Stimulated activated memory B cell treated with anti-CD40 and anti-IgM and Interleukin-4, amounts not matched to agents 10 μg/mL and 1 μg/mL and 100 μg/mL, for 72 hours (primary cell): ENCODE measurements at regions not wholly inside any gene's neighbourhood (a gene's known extent, or its start where the extent isn't known, plus 50 kb on each side); places are given as distances from the start of the nearest gene placed in this dataset.
"Not testable (repeated sequence)": the region's sequence is repeated elsewhere in the genome, so short reads cannot be mapped to it uniquely, and the experiment has no call there.

Experiments
- ATAC-seq: fragments of 150-1000 bp; cut with Tn5 transposase; 2 replicates; pipeline ENCODE4 v1.10.0; 2021
- H3K27ac Mint-ChIP-seq: one replicate; pipeline ENCODE4 v1.8.0; 2022; ENCODE audit warnings: mild to moderate bottlenecking, mixed read lengths
- H3K27me3 Mint-ChIP-seq: one replicate; pipeline ENCODE4 v1.8.0; 2022; ENCODE audit warnings: mixed read lengths
- H3K36me3 Mint-ChIP-seq: one replicate; pipeline ENCODE4 v1.8.0; 2022; ENCODE audit warnings: mixed read lengths
- H3K4me1 Mint-ChIP-seq: one replicate; pipeline ENCODE4 v1.8.0; 2022; ENCODE audit warnings: mixed read lengths
- H3K4me3 Mint-ChIP-seq: one replicate; pipeline ENCODE4 v1.8.0; 2022; ENCODE audit warnings: mild to moderate bottlenecking, moderate library complexity, mixed read lengths
- H3K9me3 Mint-ChIP-seq: one replicate; pipeline ENCODE4 v1.8.0; 2022; ENCODE audit warnings: mixed read lengths

DNA sequence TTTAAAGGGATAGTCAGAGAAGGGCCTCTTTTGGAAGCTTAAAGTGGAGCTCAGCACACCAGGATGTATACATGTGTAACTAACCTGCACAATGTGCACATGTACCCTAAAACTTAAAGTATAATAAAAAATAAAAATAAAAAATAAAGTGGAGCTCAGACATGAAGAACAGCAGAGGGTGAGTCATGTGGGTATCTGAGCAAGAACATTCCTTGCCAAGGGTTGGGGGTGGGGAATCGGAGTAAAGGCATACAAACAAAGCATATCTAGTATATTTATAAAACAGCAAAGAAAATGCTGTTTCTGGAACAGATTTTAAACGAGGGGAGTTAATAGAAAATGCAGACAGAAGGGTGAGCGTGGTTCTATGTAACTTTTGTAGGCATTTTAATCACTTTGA lies 562.6 kb upstream of the ANO3 start:
- Mint-ChIP-seq H3K27ac (no peak overlapping the region), H3K4me3 (no peak overlapping the region), H3K4me1 (no peaks in the 10 kb centered on the region), H3K36me3 (no peaks in the 10 kb centered on the region), H3K27me3 (no peaks in the 10 kb centered on the region), H3K9me3 (peaks cover 3% of the 10 kb centered on the region)
- ATAC-seq: no peak

DNA sequence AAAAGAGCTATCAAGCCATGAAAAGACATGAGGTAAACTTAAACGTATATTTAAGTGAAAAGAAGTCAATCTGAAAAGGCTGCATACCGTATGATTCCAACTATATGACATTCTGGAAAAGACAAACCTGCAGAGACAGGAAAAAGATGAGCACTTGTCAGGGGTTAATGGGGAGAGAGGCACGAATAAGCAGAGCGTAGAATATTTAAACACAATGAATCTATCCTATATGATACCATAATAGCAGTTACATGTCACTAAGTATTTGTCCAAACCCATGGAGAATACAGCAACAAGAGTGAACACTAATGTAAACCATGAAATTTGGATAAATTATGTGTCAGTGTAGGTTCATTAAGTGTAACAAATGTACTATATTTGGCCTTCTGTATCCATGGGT lies 560.3 kb upstream of the ANO3 start:
- no peak overlapping the region for H3K4me3 Mint-ChIP-seq
- ATAC-seq: no peak
- no peaks in the 10 kb centered on the region for H3K27me3 Mint-ChIP-seq
- H3K9me3 Mint-ChIP-seq: peaks cover 3% of the 10 kb centered on the region
- H3K27ac Mint-ChIP-seq: no peak overlapping the region
- H3K36me3 Mint-ChIP-seq: no peaks in the 10 kb centered on the region
- no peaks in the 10 kb centered on the region for H3K4me1 Mint-ChIP-seq

DNA sequence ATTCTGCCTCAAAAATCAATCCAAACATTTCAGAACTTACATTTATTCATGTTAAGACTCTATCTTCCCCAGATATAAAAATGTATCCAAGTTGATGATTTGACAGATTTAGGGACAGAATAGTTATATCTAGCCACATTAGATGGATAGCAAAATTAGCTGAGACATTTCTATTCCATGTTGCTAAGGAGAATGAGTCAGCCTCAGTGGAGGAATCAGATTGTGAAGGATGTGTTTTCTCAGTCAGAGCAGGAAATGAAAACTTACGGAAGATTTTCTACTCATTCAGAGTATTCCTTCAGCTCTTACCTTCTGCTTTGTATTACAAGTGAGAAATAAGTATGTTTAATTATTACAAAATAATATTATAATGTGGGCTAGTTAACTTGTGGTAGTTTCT lies 556.3 kb upstream of the ANO3 start:
- no peak for ATAC-seq
- peaks cover 3% of the 10 kb centered on the region for H3K9me3 Mint-ChIP-seq
- no peaks in the 10 kb centered on the region for H3K4me1 Mint-ChIP-seq
- no peaks in the 10 kb centered on the region for H3K36me3 Mint-ChIP-seq
- no peak overlapping the region for H3K4me3 Mint-ChIP-seq
- no peak overlapping the region for H3K27ac Mint-ChIP-seq
- no peaks in the 10 kb centered on the region for H3K27me3 Mint-ChIP-seq

DNA sequence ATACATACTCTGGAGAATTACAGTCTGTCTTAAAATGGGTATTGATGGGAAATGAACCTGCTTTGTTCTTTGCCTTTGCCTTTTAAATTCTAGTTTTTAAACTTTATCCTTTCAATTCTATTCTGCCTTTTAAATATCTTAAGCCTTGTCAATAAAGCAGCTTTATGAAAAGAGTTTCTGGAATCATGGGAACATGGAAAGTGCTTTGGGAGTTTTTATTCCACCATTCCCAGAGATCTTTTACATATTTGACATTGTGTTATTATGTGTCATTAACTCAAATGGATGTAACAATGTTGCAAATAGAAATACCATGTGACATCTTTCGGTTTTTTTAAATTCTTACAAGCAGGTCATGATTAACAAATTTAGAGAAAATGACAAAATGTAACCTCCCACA lies 555.7 kb upstream of the ANO3 start:
- H3K9me3 Mint-ChIP-seq: no peaks in the 10 kb centered on the region
- no peaks in the 10 kb centered on the region for H3K27me3 Mint-ChIP-seq
- no peak overlapping the region for H3K27ac Mint-ChIP-seq
- H3K4me1 Mint-ChIP-seq: no peaks in the 10 kb centered on the region
- H3K36me3 Mint-ChIP-seq: no peaks in the 10 kb centered on the region
- ATAC-seq: no peak
- no peak overlapping the region for H3K4me3 Mint-ChIP-seq

DNA sequence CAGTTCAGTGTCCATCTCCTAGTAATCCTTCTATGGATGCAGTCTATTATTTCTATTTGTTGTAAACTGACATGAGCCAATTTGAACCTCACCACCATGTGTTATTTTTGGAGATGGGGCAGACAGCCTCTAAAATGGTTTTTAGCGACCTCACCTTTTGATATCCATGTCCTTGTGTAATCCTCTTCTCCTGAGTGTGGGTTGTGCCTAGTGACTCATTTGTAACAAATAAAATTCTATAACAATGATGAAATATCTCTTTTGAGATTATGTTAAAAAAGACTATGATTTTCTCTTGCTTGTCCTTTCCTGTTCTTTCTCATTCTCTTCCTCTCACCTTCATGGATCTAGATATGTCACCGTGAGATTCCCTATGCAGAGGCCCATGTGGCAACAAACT lies 554.6 kb upstream of the ANO3 start:
- Mint-ChIP-seq H3K36me3 (no peaks in the 10 kb centered on the region), H3K27ac (no peak overlapping the region), H3K4me3 (no peak overlapping the region), H3K9me3 (no peaks in the 10 kb centered on the region), H3K4me1 (no peaks in the 10 kb centered on the region), H3K27me3 (no peaks in the 10 kb centered on the region)
- no peak for ATAC-seq

DNA sequence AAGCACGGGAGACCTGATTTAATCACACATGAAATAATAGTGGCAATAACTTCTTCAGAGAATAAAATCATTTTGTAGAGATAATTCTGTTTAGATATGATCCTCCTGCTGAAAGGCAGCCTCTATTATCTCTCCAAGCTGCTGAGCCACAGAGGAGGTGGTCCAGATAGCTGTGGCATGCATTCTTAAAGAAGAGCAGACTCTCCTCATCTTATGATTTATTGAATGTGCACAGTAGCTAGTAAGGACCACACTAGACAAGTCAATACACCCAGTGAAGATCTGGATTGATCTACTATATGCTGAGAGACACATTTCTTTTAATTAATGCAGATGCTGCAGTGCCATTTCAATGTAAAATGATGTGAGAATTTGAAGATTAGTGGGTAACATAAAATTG lies 552.9 kb upstream of the ANO3 start:
- Mint-ChIP-seq H3K9me3 (no peaks in the 10 kb centered on the region), H3K4me1 (no peaks in the 10 kb centered on the region), H3K27ac (no peak overlapping the region), H3K36me3 (no peaks in the 10 kb centered on the region), H3K27me3 (no peaks in the 10 kb centered on the region), H3K4me3 (no peak overlapping the region)
- ATAC-seq: no peak

DNA sequence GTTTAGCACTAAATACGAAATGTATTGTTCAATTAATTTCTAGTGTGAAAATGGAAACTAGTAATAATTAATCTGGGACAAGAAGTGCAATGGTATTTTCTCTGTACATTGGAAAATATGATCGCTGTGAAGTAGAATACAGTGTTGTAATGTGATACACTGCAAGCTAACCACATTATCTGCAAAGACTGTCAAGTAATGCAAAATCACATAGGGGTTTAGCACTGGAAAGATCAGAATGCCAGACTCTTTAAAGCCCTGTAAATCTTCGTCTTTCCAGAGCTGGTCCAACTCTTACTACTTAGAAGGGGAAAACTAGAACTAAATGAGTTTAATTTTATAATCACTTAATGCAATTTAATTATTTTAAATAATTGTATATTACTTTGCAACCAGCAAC lies 544.5 kb upstream of the ANO3 start:
- Mint-ChIP-seq H3K36me3 (no peaks in the 10 kb centered on the region), H3K4me3 (no peak overlapping the region), H3K9me3 (peaks cover 2% of the 10 kb centered on the region), H3K4me1 (no peaks in the 10 kb centered on the region), H3K27me3 (no peaks in the 10 kb centered on the region), H3K27ac (no peak overlapping the region)
- no peak for ATAC-seq

DNA sequence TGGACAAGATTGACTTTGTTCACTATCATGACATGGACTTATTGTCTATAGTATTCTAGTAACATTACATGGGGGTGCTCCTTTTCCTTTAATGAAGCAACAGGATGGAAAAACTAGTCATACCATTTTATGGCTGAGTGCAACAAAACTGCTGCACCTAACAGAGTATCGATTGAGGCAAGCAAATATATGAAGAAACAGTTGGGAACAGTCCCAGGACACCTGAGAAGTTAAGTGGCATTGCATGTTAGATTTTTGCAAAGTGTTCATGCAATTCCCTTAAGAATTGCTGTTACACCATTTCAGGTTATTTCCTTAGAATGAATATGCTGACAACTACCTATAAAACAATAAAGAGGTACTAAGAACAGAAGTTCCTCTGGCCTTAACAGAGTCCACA lies 541.5 kb upstream of the ANO3 start:
- H3K4me1 Mint-ChIP-seq: no peaks in the 10 kb centered on the region
- no peak overlapping the region for H3K4me3 Mint-ChIP-seq
- ATAC-seq: no peak
- H3K36me3 Mint-ChIP-seq: no peaks in the 10 kb centered on the region
- no peak overlapping the region for H3K27ac Mint-ChIP-seq
- no peaks in the 10 kb centered on the region for H3K27me3 Mint-ChIP-seq
- H3K9me3 Mint-ChIP-seq: peaks cover 2% of the 10 kb centered on the region

DNA sequence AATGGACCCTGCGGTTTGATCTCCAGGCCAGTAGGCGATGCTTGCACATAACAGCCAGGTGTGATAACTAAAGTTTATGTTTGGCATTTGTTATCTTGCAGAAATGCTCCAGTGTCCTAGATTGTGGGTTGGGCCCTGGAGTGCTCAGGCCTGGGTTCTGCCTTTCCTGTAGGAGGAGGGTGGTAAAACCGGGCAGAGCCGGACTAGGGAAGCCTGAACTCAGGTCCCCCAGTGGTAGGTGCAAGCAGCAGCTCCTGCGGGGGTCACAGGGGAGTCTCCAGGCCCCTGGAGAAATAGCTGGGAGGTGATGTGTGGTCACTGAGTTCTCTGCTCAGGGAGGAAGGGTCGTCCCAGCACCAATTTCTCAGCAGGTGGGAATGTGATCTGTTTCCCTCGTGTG lies 538.3 kb upstream of the ANO3 start:
- Mint-ChIP-seq H3K9me3 (peaks cover 2% of the 10 kb centered on the region), H3K27ac (no peak overlapping the region), H3K4me3 (no peak overlapping the region), H3K4me1 (no peaks in the 10 kb centered on the region), H3K27me3 (no peaks in the 10 kb centered on the region), H3K36me3 (no peaks in the 10 kb centered on the region)
- ATAC-seq: peak; percentile 18

DNA sequence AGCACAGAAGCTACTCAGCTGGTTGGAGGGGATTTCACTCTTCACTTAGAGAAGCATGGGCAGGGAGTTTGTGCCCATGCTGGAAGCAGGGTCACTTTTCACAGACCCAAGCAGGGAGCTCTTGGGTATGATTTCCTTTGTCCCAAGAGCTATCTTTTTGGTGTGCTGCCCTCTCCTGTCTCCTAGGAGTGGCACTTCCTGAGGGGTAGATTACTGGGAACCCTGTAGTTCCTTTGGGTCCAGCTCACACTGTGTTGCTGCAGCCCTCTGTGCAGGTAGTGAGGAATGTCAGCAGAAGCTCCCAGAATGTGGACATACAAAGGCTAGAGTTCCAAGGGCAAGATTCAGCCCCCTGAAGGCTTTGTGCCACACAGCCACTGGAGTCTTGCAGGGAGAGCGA lies 537.1 kb upstream of the ANO3 start:
- Mint-ChIP-seq H3K27ac (no peak overlapping the region), H3K27me3 (no peaks in the 10 kb centered on the region), H3K4me3 (no peak overlapping the region), H3K36me3 (no peaks in the 10 kb centered on the region), H3K4me1 (no peaks in the 10 kb centered on the region), H3K9me3 (peaks cover 2% of the 10 kb centered on the region)
- peak; percentile 17 for ATAC-seq

DNA sequence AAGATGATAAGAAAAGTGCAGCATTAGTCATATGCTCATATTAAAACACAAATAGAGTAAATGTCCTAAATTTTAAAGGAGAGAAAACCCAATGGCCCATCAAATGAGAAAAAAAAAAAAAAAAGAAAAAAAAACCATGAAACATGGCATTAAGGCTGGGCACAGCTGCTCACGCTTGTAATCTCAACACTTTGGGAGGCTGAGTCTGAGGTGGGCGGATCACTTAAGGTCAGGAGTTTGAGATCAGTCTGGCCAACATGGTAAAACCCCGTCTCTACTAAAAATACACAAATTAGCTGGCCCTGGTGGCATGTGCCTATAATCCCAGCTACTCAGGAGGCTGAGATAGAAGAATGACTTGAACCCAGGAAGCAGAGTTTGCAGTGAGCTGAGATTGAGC lies 515.5 kb upstream of the ANO3 start:
- Mint-ChIP-seq H3K27me3 (no peaks in the 10 kb centered on the region), H3K4me3 (no peak overlapping the region), H3K4me1 (no peaks in the 10 kb centered on the region), H3K36me3 (no peaks in the 10 kb centered on the region), H3K9me3 (peaks cover 3% of the 10 kb centered on the region), H3K27ac (no peak overlapping the region)
- no peak for ATAC-seq

DNA sequence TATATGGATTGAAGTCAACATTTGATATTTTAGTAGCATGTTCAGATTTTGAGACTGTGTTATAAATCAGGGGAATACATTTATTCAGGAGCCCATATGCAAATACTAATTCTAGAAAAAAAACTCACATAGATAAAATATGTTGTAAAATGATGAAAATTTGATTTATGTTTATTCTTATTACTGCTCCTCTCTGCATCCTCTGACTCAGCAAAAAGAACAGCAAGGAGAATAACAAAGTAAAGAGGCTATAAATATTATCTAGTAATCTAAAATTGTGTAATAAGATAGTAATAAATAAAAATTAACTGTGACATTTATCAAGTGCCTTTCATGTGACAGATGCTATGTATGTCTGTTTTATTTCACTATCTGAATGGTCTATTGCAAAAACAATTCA lies 507.2 kb upstream of the ANO3 start:
- no peak for ATAC-seq
- H3K4me3 Mint-ChIP-seq: no peak overlapping the region
- H3K27me3 Mint-ChIP-seq: no peaks in the 10 kb centered on the region
- H3K27ac Mint-ChIP-seq: no peak overlapping the region
- H3K9me3 Mint-ChIP-seq: peaks cover 5% of the 10 kb centered on the region
- H3K4me1 Mint-ChIP-seq: no peaks in the 10 kb centered on the region
- H3K36me3 Mint-ChIP-seq: no peaks in the 10 kb centered on the region

DNA sequence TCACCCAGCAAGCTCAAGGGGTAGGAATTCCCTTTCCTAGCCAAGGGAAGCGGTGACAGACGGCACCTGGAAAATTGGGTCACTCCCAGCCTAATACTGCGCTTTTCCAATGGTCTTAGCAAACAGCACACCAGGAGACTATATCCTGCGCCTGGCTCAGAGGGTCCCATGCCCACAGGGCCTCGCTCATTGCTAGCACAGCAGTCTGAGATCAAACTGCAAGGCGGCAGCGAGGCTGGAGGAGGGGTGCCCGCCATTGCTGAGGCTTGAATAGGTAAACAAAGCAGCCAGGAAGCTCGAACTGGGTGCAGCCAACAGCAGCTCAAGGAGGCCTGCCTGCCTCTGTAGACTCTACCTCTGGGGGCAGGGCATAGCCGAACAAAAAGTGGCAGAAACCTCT lies 500.4 kb upstream of the ANO3 start:
- not testable (repeated sequence) for ATAC-seq, H3K4me1 Mint-ChIP-seq, H3K9me3 Mint-ChIP-seq, H3K27ac Mint-ChIP-seq, H3K36me3 Mint-ChIP-seq, H3K4me3 Mint-ChIP-seq, H3K27me3 Mint-ChIP-seq

DNA sequence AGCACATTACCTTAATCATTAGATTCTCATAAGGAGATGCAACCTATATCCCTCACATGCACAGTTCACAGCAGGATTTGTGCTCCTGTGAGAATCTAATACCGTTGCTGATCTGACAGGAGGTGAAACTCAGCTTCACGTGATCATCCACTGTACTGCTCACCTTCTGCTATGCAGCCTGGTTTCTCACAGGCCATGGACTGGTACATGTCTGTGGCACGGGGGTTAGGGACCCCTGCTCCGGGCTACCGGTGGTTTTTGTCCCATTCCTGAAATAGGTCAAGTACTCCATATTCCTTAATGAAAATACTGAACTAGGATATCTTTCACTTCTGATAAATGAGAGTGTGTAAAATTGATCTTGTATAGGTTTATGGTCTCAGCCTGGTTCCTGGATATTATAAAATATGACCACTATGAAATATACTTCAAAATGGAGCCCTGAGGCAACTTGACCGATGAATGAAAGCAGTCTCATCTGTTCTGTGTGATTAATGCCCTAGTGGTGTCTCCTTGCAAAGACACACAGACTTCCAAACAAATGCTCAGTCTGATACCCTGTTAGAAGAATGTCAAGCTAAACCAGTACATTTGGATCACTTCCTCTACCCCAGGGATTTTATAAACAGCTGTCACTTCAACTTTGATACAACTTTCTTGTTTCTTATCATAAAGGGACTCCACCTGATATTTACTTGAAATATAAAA lies 492.9 kb upstream of the ANO3 start:
- Mint-ChIP-seq H3K4me3 (no peak overlapping the region), H3K27ac (no peak overlapping the region), H3K36me3 (no peaks in the 10 kb centered on the region), H3K27me3 (no peaks in the 10 kb centered on the region), H3K4me1 (no peaks in the 10 kb centered on the region), H3K9me3 (no peaks in the 10 kb centered on the region)
- ATAC-seq: peak; percentile 31

DNA sequence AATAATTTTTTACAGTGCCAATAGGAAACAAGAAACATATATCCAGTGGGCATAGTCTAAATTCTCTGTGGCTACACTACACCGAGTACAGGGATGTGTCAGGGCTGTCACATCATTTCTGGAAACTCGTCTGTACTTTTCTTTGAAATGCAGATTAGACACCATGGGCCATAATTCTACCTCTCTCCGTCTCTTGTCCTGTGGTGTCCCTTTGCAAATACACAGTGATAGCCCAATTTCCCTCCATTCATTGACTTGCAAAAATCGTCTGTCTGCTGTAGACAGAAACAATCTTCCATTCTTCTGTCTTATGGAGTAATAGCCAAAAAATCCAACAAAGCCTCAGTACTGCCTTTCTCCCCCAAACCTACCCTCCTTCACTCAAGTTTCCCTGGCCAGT lies 487.1 kb upstream of the ANO3 start:
- Mint-ChIP-seq H3K4me3 (no peak overlapping the region), H3K27ac (no peak overlapping the region), H3K9me3 (peaks cover 6% of the 10 kb centered on the region), H3K27me3 (no peaks in the 10 kb centered on the region), H3K4me1 (no peaks in the 10 kb centered on the region), H3K36me3 (no peaks in the 10 kb centered on the region)
- no peak for ATAC-seq

DNA sequence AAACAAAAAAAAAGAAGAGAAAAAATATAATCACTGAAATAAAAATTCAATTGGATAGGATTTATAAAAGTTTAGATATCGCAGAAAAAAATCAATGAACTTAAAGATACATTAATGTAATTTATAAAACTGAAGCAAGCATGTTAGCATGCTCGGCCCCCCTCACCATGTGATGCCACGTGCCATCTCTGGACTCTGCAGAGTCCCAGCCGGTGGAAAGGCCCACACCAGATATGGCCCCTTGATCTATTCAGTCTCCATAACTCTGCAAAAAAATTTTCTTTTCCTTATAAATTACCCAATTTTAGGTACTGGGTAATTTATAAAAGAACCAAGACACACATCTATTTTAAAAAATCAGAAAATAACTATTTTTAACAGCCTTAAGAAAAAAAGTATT lies 476.0 kb upstream of the ANO3 start:
- Mint-ChIP-seq H3K36me3 (no peaks in the 10 kb centered on the region), H3K4me3 (no peak overlapping the region), H3K4me1 (no peaks in the 10 kb centered on the region), H3K27me3 (no peaks in the 10 kb centered on the region), H3K27ac (no peak overlapping the region), H3K9me3 (no peaks in the 10 kb centered on the region)
- ATAC-seq: peak; percentile 50

DNA sequence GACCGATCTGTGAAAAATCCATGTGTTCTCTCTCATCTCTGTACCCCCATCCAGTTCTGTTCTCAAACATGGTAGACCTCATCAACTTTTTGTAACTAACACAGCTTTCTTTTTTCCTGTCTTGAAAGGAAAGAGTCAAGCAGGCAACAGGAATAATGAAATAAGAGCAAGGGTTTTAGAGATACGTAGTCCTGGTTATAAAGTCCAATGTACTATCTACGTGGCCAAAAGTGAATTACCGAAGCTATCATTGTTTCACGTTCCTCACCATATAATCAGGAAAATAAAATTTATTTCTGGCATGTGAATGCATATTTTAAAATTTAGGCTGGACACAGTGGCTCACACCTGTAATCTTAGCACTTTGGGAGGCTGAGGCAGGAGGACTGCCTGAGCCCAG lies 472.2 kb upstream of the ANO3 start:
- H3K9me3 Mint-ChIP-seq: no peaks in the 10 kb centered on the region
- no peaks in the 10 kb centered on the region for H3K4me1 Mint-ChIP-seq
- H3K27ac Mint-ChIP-seq: no peak overlapping the region
- H3K4me3 Mint-ChIP-seq: no peak overlapping the region
- no peak for ATAC-seq
- H3K36me3 Mint-ChIP-seq: no peaks in the 10 kb centered on the region
- no peaks in the 10 kb centered on the region for H3K27me3 Mint-ChIP-seq
